GM12864 (cell line): ENCODE measurements at regions not wholly inside any gene's neighbourhood (a gene's known extent, or its start where the extent isn't known, plus 50 kb on each side); places are given as distances from the start of the nearest gene placed in this dataset.

ENCODE experiments used
- DNase-seq: peaks from one replicate; pipeline ENCODE4 v3.0.0-alpha.2; 2011; ENCODE audit warnings: low read depth
- H3K4me3 ChIP-seq: 2 replicates; pipeline ENCODE4 v1.5.1; 2011; ENCODE audit warnings: mild to moderate bottlenecking, low read depth, low read length, control low read depth
- TF ChIP-seq, protein P1 (sequence below): IDR thresholded peaks from 2 replicates; pipeline ENCODE4 v1.5.1; 2011; ENCODE audit warnings: low read depth, mild to moderate bottlenecking, moderate library complexity, low read length, control low read depth, inconsistent platforms; ENCODE audit errors: missing control alignments

- TF ChIP-seq, protein P1, sequence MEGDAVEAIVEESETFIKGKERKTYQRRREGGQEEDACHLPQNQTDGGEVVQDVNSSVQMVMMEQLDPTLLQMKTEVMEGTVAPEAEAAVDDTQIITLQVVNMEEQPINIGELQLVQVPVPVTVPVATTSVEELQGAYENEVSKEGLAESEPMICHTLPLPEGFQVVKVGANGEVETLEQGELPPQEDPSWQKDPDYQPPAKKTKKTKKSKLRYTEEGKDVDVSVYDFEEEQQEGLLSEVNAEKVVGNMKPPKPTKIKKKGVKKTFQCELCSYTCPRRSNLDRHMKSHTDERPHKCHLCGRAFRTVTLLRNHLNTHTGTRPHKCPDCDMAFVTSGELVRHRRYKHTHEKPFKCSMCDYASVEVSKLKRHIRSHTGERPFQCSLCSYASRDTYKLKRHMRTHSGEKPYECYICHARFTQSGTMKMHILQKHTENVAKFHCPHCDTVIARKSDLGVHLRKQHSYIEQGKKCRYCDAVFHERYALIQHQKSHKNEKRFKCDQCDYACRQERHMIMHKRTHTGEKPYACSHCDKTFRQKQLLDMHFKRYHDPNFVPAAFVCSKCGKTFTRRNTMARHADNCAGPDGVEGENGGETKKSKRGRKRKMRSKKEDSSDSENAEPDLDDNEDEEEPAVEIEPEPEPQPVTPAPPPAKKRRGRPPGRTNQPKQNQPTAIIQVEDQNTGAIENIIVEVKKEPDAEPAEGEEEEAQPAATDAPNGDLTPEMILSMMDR: no peak
- no peak overlapping the region for H3K4me3 ChIP-seq
- DNase-seq: no peak
Measured at GRCh38 chr7:156423876-156424275, 216.7 kb upstream of the RNF32 start.

DNA sequence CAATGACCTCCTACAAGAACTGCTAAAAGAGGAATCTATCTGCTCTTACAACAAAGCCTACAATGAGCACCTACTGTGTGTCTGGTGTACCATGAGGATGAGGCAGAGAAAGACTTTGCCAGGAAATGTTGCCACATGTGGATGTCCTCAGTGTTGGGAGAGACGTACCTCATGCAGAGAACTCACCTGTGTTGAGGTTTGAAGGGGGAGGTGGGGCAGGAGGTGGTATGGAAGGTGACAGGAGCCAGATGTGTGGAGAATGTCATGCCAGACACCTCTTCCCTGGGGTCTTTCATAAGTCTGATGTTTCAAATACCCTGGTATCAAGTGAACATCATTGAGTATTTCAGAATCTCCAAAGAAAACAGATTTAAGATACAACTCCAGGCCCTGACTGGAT lies 220.1 kb upstream of the RNF32 start:
- no peak overlapping the region for H3K4me3 ChIP-seq
- no peak for DNase-seq
- TF ChIP-seq, protein P1: no peak

DNA sequence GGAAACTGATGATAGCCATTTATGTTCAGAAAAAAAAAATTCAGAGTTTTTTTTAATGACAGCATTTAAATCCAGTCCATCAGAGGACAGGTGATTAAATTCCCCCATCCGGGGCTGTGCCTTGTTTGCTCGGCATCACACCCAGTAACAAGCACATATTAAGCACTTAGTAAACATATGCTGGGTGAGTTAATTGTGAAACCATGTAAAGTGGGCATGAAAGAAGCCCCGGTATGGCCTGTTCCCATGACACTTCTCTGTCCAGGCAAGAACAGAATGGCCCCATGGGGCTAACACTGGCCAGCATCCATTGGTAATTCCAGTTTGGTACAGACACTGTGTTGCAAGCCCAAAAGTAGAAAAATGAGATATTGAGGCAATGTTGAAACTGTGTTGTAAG lies 220.8 kb upstream of the RNF32 start:
- TF ChIP-seq, protein P1: no peak
- H3K4me3 ChIP-seq: no peak overlapping the region
- no peak for DNase-seq

DNA sequence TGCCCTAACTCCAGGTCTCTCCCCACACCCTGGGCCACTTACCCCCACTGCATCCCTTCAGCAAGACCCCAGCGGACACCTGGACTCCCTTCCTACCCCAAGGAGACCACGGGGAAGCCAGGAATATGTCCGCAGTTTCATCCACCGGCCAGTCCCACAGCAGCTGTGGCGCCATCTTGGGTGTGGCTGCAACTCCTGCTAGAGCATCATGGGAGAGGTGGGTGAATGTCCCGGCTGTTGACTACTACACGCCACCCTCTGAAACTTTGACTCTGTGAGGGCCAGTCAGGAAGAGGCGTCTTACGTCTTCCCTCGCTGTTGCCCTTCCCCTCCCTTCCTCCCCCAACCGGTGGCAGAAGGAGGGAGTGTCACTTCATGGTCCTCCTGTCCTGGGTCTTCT lies 238.3 kb upstream of the RNF32 start:
- TF ChIP-seq, protein P1: no peak
- no peak for DNase-seq
- no peak overlapping the region for H3K4me3 ChIP-seq

DNA sequence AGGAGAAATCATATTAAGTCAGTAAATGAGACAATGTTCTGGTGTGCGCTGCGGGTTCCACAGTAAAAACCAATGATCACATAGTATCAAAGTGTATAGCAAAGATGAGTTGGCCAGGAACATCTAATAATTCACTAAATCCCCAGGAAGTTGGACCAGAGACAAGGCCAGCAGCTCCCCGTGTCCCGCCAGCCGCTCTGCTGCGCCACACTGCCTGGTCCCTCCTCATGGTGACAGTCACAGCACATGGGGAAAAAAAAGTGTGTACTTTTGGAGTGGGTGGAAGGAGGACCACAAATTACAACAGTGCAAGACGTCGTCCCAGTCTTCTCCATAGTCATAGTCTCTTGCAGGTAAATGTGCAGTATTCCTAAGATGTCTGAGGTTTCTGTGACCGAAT lies 239.0 kb upstream of the RNF32 start:
- no peak for DNase-seq
- no peak overlapping the region for H3K4me3 ChIP-seq
- TF ChIP-seq, protein P1: no peak

DNA sequence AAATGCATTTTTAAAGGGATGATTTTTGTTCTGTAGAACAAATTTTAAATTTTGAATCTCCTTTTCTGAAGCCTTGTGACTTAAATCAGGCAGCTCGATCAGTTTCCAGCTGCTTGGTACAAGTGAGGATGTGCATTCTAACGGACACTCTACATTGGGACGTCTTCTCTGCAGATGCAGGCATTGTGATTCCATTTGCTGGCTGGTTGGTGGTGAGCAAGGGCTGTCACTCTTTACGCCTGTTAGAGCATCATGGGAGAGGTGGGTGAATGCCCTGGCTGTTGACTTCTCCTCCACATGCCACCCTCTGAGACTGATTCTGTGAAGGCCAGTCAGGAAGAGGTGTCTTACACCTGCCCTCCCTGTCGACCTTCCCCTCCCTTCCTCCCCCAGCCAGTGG lies 240.5 kb upstream of the RNF32 start:
- TF ChIP-seq, protein P1: no peak
- no peak overlapping the region for H3K4me3 ChIP-seq
- DNase-seq: no peak

DNA sequence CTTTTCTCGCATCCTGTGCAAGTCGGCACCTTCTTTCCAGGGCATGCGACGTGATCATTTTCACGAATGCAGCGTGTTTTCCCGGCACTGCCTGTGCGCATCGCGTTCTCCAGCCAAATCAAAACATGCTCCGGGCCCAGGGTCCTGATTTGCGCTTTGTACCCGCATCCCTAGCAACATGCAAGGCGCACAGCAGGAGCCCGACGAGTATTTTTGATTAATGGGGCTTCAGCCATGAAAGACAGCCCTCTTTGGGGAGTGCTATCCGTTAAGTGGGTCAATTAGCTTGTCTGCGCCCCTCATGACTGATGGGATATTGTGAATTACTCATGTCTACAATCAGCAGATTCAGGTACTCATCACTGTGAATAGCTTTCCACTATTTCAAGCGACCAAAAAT lies 243.3 kb upstream of the RNF32 start:
- DNase-seq: no peak
- TF ChIP-seq, protein P1: no peak
- no peak overlapping the region for H3K4me3 ChIP-seq
